ENCODE measurements at regions not wholly inside any gene's neighbourhood (a gene's known extent, or its start where the extent isn't known, plus 50 kb on each side); places are given as distances from the start of the nearest gene placed in this dataset.

GRCh38 chr6:120514544-120514943 is 819.7 kb downstream of the TBC1D32 start:
- Histone ChIP-seq H3K27me3 (ENCODE audit: control insufficient read depth, insufficient read depth, low read length) (no peaks in the 10 kb centered on the region), H3K36me3 (ENCODE audit: control insufficient read depth, insufficient read depth, low read length) (no peaks in the 10 kb centered on the region), H3K4me3 (ENCODE audit: low read depth, low read length) (no peak overlapping the region)
- CTCF ChIA-PET: no interaction called here
- no peak for DNase-seq (ENCODE audit: low read depth)
- POLR2A ChIA-PET: no interaction called here
- TF ChIP-seq CTCF (IDR thresholded peaks at IDR 0.05; ENCODE audit: insufficient read depth, low read depth, low read length): no peak

- Histone ChIP-seq H3K27me3 (ENCODE audit: control insufficient read depth, insufficient read depth, low read length) (no peaks in the 10 kb centered on the region), H3K4me3 (ENCODE audit: low read depth, low read length) (no peak overlapping the region), H3K36me3 (ENCODE audit: control insufficient read depth, insufficient read depth, low read length) (no peaks in the 10 kb centered on the region)
- CTCF ChIA-PET: no interaction called here
- no peak for TF ChIP-seq CTCF (IDR thresholded peaks at IDR 0.05; ENCODE audit: insufficient read depth, low read depth, low read length)
- DNase-seq (ENCODE audit: low read depth): no peak
- POLR2A ChIA-PET: no interaction called here
These were observed 822.6 kb downstream of the TBC1D32 start for GRCh38 chr6:120511712-120512111.

GRCh38 chr6:120498711-120499110 is 835.6 kb downstream of the TBC1D32 start:
- Histone ChIP-seq H3K4me3 (ENCODE audit: low read depth, low read length) (no peak overlapping the region), H3K36me3 (ENCODE audit: control insufficient read depth, insufficient read depth, low read length) (no peaks in the 10 kb centered on the region), H3K27me3 (ENCODE audit: control insufficient read depth, insufficient read depth, low read length) (no peaks in the 10 kb centered on the region)
- ChIA-PET POLR2A (no interaction called here), CTCF (no interaction called here)
- DNase-seq (ENCODE audit: low read depth): no peak
- no peak for TF ChIP-seq CTCF (IDR thresholded peaks at IDR 0.05; ENCODE audit: insufficient read depth, low read depth, low read length)

GRCh38 chr6:120496661-120497060 is 837.6 kb downstream of the TBC1D32 start:
- H3K27me3 ChIP-seq (ENCODE audit: control insufficient read depth, insufficient read depth, low read length): no peaks in the 10 kb centered on the region
- no peak for DNase-seq (ENCODE audit: low read depth)
- no peak for TF ChIP-seq CTCF (IDR thresholded peaks at IDR 0.05; ENCODE audit: insufficient read depth, low read depth, low read length)
- ChIA-PET CTCF (no interaction called here), POLR2A (no interaction called here)
- no peak overlapping the region for H3K4me3 ChIP-seq (ENCODE audit: low read depth, low read length)
- H3K36me3 ChIP-seq (ENCODE audit: control insufficient read depth, insufficient read depth, low read length): no peaks in the 10 kb centered on the region

- CTCF ChIA-PET: no interaction called here
- Histone ChIP-seq H3K27me3 (ENCODE audit: control insufficient read depth, insufficient read depth, low read length) (no peaks in the 10 kb centered on the region), H3K36me3 (ENCODE audit: control insufficient read depth, insufficient read depth, low read length) (no peaks in the 10 kb centered on the region), H3K4me3 (ENCODE audit: low read depth, low read length) (no peak overlapping the region)
- POLR2A ChIA-PET: no interaction called here
- no peak for DNase-seq (ENCODE audit: low read depth)
- TF ChIP-seq CTCF (IDR thresholded peaks at IDR 0.05; ENCODE audit: insufficient read depth, low read depth, low read length): no peak
These were observed 840.8 kb downstream of the TBC1D32 start for GRCh38 chr6:120493505-120493904.
